DND-41 (cell line): ENCODE measurements at regions not wholly inside any gene's neighbourhood (a gene's known extent, or its start where the extent isn't known, plus 50 kb on each side); places are given as distances from the start of the nearest gene placed in this dataset.

Source experiments
- ATAC-seq: fragments of 200-7000 bp; cut with Tn5 transposase; 3 replicates; pipeline ENCODE4 v1.9.1; 2021; ENCODE audit warnings: low read depth; ENCODE audit not compliant: insufficient read depth
- DNase-seq: peaks from one replicate; pipeline ENCODE4 v3.0.0-alpha.2; 2020
- H2AFZ ChIP-seq: 2 replicates; pipeline ENCODE4 v1.6.0; 2012; ENCODE audit warnings: low read depth, low read length
- H3K27ac ChIP-seq: 2 replicates; pipeline ENCODE4 v1.5.1; 2012; ENCODE audit warnings: low read length, inconsistent platforms
- H3K27me3 ChIP-seq: fragments of 200-600 bp; sonication (generic); 2 replicates; pipeline ENCODE4 v1.6.0; 2012; ENCODE audit warnings: low read length, mild to moderate bottlenecking, inconsistent platforms; ENCODE audit not compliant: insufficient read depth, poor library complexity
- H3K36me3 ChIP-seq: 2 replicates; pipeline ENCODE4 v1.5.1; 2012; ENCODE audit warnings: low read length, inconsistent platforms; ENCODE audit not compliant: insufficient read depth
- H3K4me1 ChIP-seq: 2 replicates; pipeline ENCODE4 v1.5.1; 2012; ENCODE audit warnings: mild to moderate bottlenecking, low read length; ENCODE audit not compliant: insufficient read depth
- H3K4me2 ChIP-seq: 2 replicates; pipeline ENCODE4 v1.6.0; 2012; ENCODE audit warnings: mild to moderate bottlenecking, moderate library complexity, low read length, inconsistent platforms; ENCODE audit not compliant: insufficient read depth
- H3K4me3 ChIP-seq, 2 experiments: fragments of 200-600 bp in 1 of 2; shearing (Covaris generic) in 1 of 2; 2 replicates each; pipeline ENCODE4 v1.5.1; 2012 to 2016; ENCODE audit warnings: inconsistent platforms in 2 of 2, low read length in 2 of 2, mild to moderate bottlenecking in 2 of 2, low read depth in 1 of 2, moderate library complexity in 1 of 2
- H3K79me2 ChIP-seq: 2 replicates; pipeline ENCODE4 v1.6.0; 2012; ENCODE audit warnings: low read length, inconsistent platforms; ENCODE audit not compliant: insufficient read depth
- H3K9ac ChIP-seq: 2 replicates; pipeline ENCODE4 v1.6.0; 2012; ENCODE audit warnings: low read depth, mild to moderate bottlenecking, inconsistent platforms, low read length, moderate library complexity
- H3K9me3 ChIP-seq: 2 replicates; pipeline ENCODE4 v1.5.1; 2012; ENCODE audit warnings: low read length, moderate library complexity, mild to moderate bottlenecking, inconsistent platforms; ENCODE audit not compliant: insufficient read depth, severe bottlenecking
- H4K20me1 ChIP-seq: 2 replicates; pipeline ENCODE4 v1.6.0; 2012; ENCODE audit warnings: low read length; ENCODE audit not compliant: insufficient read depth
- EZH2 ChIP-seq: IDR thresholded peaks from 3 replicates; pipeline ENCODE4 v1.6.1; 2012; ENCODE audit warnings: borderline replicate concordance, low read depth, mild to moderate bottlenecking, moderate library complexity, low read length, inconsistent platforms; ENCODE audit not compliant: severe bottlenecking
- TF ChIP-seq, protein P1 (sequence below): IDR thresholded peaks from 2 replicates; pipeline ENCODE4 v1.5.1; 2012; ENCODE audit warnings: borderline replicate concordance, low read length, moderate library complexity, mild to moderate bottlenecking; ENCODE audit not compliant: poor library complexity, severe bottlenecking; ENCODE audit errors: extremely low read depth

DNA sequence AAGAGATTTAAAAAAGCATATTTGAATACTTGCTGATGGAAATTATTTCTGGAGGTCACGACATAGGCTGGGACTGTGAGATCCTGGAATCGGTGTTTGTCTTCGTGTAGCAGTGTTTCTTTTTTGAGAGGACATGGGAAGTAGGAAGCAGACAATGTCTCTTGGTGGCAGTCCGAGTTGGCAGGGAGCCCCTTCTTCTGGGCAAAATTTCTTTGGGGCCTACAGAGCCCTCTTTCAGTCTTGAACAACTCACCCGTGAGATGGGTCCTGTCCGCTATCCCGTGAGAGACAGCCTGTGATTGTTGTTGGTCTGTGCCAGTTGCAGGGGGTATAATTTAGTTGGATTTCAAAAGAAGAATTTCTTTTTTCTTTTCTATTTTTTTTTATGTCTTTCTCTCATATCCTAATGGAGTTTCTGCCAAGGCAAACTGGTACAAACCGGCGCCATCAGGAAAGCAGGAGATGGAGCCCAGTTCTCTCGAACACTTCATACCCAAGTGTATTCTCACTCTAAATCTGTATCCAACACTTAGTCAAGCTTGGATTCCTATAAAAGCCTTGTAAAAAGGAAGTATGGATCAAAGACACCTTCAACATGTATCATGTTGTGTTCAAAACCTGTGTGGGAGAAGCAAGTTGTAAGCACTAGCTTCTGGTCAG lies 785.1 kb downstream of the MAFB start:
- no peak overlapping the region for H3K9ac ChIP-seq
- H3K36me3 ChIP-seq: no peaks in the 10 kb centered on the region
- H3K27ac ChIP-seq: no peak overlapping the region
- no peak for TF ChIP-seq EZH2
- TF ChIP-seq, protein P1, sequence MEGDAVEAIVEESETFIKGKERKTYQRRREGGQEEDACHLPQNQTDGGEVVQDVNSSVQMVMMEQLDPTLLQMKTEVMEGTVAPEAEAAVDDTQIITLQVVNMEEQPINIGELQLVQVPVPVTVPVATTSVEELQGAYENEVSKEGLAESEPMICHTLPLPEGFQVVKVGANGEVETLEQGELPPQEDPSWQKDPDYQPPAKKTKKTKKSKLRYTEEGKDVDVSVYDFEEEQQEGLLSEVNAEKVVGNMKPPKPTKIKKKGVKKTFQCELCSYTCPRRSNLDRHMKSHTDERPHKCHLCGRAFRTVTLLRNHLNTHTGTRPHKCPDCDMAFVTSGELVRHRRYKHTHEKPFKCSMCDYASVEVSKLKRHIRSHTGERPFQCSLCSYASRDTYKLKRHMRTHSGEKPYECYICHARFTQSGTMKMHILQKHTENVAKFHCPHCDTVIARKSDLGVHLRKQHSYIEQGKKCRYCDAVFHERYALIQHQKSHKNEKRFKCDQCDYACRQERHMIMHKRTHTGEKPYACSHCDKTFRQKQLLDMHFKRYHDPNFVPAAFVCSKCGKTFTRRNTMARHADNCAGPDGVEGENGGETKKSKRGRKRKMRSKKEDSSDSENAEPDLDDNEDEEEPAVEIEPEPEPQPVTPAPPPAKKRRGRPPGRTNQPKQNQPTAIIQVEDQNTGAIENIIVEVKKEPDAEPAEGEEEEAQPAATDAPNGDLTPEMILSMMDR: no peak
- peaks cover 3% of the 10 kb centered on the region for H3K27me3 ChIP-seq
- ATAC-seq (no peak), DNase-seq (no peak)
- H3K79me2 ChIP-seq: no peaks in the 10 kb centered on the region
- no peak overlapping the region for H2AFZ ChIP-seq
- H4K20me1 ChIP-seq: no peaks in the 10 kb centered on the region
- H3K4me2 ChIP-seq: no peak overlapping the region
- no peaks in the 10 kb centered on the region for H3K4me1 ChIP-seq
- no peak overlapping the region for H3K4me3 ChIP-seq
- no peaks in the 10 kb centered on the region for H3K9me3 ChIP-seq

DNA sequence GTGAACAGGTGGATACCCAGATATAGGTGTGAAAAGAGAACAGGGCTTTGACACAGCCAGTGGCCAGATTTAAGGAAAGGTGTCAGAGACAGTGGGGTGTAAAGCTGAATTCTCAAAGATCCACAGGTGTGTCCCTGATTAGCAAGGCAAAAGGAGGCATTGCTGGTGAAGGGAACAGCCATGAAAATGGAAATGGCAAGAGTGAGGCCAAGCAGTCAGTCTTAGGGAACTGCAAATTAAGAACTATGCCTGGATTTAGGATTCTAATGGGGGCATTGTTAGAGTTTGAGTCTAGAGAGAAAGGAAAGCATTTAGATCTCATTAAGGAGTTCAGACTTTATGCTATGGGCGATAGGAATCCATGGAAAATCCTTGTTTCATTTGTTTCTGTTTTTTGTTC lies 789.2 kb downstream of the MAFB start:
- H4K20me1 ChIP-seq: no peaks in the 10 kb centered on the region
- no peak for DNase-seq
- no peak overlapping the region for H2AFZ ChIP-seq
- H3K9me3 ChIP-seq: no peaks in the 10 kb centered on the region
- no peaks in the 10 kb centered on the region for H3K27me3 ChIP-seq
- no peak overlapping the region for H3K4me3 ChIP-seq
- TF ChIP-seq, protein P1: no peak
- TF ChIP-seq EZH2: no peak
- no peak overlapping the region for H3K4me2 ChIP-seq
- H3K4me1 ChIP-seq: no peaks in the 10 kb centered on the region
- no peaks in the 10 kb centered on the region for H3K79me2 ChIP-seq
- H3K36me3 ChIP-seq: no peaks in the 10 kb centered on the region
- no peak overlapping the region for H3K9ac ChIP-seq
- no peak for ATAC-seq
- no peak overlapping the region for H3K27ac ChIP-seq

DNA sequence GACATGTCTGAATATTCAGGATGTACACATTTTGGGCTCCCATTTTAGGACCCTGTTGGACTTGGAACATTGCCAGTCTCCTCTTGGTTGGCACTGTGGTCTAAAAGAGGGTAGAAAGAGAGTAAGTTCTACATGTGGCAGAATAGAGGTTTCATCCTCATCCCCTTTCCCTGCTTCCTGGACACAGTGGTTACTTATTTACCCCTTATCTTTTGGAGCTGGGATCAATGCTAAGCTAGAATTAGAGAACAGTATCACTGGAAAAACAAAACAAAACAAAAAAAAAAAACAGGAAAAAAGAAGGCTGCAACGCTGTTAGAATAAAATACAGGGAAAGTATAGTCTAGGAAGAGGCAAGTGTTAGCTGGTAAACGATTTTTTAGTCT lies 790.6 kb downstream of the MAFB start:
- no peak for TF ChIP-seq EZH2
- TF ChIP-seq, protein P1: no peak

More for the DNA sequence above, 790.6 kb downstream of the MAFB start:
- H3K27me3 ChIP-seq: no peaks in the 10 kb centered on the region
- no peak overlapping the region for H3K4me2 ChIP-seq
- H3K79me2 ChIP-seq: no peaks in the 10 kb centered on the region
- H2AFZ ChIP-seq: no peak overlapping the region
- H3K4me1 ChIP-seq: no peaks in the 10 kb centered on the region
- no peaks in the 10 kb centered on the region for H3K9me3 ChIP-seq
- no peaks in the 10 kb centered on the region for H4K20me1 ChIP-seq
- no peak overlapping the region for H3K9ac ChIP-seq
- no peak overlapping the region for H3K27ac ChIP-seq
- H3K4me3 ChIP-seq: no peak overlapping the region
- no peak for ATAC-seq
- no peak for DNase-seq
- H3K36me3 ChIP-seq: no peaks in the 10 kb centered on the region
